ENCODE measurements at regions not wholly inside any gene's neighbourhood (a gene's known extent, or its start where the extent isn't known, plus 50 kb on each side); places are given as distances from the start of the nearest gene placed in this dataset.

DNA sequence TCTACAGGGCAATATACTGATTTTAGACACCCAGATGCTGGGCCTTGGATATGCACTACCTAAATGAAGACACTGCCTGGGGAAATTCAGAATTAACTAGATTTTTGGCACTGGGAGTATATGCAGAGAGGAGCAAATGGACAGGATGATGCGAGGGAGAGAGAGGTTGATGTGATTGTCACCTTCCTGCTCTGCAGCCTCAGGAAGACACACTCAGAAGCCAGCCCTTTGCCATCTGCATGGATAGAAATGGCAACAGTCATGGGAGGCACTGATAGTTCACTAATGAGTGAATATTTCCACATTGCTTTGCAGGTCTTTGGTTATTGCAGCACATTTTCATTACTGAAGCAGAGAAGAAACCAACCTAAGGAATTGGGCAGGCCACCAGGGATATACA, 397.2 kb upstream of the NFE2L3 start:
- TF ChIP-seq, protein P1, sequence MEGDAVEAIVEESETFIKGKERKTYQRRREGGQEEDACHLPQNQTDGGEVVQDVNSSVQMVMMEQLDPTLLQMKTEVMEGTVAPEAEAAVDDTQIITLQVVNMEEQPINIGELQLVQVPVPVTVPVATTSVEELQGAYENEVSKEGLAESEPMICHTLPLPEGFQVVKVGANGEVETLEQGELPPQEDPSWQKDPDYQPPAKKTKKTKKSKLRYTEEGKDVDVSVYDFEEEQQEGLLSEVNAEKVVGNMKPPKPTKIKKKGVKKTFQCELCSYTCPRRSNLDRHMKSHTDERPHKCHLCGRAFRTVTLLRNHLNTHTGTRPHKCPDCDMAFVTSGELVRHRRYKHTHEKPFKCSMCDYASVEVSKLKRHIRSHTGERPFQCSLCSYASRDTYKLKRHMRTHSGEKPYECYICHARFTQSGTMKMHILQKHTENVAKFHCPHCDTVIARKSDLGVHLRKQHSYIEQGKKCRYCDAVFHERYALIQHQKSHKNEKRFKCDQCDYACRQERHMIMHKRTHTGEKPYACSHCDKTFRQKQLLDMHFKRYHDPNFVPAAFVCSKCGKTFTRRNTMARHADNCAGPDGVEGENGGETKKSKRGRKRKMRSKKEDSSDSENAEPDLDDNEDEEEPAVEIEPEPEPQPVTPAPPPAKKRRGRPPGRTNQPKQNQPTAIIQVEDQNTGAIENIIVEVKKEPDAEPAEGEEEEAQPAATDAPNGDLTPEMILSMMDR (IDR thresholded peaks at IDR 0.05), result no peak
- TF ChIP-seq POLR2A (IDR thresholded peaks at IDR 0.05), result no peak

Data from Peyer's patch (tissue), 4 donors.